ENCODE measurements at regions not wholly inside any gene's neighbourhood (a gene's known extent, or its start where the extent isn't known, plus 50 kb on each side); places are given as distances from the start of the nearest gene placed in this dataset.

DNA sequence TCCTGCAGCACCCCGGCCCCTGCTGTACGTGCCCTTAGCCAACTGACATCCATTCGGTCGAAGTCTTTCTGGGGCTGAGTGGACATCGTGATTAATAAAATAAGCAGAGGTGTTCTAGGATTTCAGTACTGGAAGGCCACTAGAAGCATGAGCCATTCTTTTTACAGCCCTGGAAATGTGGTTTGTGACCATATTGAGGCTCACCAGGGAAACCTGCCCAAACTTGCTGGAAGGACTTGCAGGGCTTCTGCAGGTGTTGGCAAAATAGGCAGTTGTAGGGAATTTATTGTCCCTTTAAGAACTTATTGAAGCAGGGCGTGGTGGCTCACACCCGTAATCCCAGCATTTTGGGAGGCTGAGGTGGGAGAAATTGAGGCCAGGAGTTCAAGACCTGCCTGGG is 80.8 kb downstream of the DOP1B start:
- Mint-ChIP-seq H3K36me3 (ENCODE audit: low read depth) (peaks cover 8% of the 10 kb centered on the region), H3K27me3 (ENCODE audit: insufficient read depth) (no peaks in the 10 kb centered on the region; the same call in 1 of the 2 replicates), H3K4me3 (no peak overlapping the region), H3K27ac (no peak overlapping the region), H3K4me1 (ENCODE audit: low read depth) (peaks cover 18% of the 10 kb centered on the region), H3K9me3 (no peaks in the 10 kb centered on the region)
- no peak for DNase-seq
- TF ChIP-seq, protein P1, sequence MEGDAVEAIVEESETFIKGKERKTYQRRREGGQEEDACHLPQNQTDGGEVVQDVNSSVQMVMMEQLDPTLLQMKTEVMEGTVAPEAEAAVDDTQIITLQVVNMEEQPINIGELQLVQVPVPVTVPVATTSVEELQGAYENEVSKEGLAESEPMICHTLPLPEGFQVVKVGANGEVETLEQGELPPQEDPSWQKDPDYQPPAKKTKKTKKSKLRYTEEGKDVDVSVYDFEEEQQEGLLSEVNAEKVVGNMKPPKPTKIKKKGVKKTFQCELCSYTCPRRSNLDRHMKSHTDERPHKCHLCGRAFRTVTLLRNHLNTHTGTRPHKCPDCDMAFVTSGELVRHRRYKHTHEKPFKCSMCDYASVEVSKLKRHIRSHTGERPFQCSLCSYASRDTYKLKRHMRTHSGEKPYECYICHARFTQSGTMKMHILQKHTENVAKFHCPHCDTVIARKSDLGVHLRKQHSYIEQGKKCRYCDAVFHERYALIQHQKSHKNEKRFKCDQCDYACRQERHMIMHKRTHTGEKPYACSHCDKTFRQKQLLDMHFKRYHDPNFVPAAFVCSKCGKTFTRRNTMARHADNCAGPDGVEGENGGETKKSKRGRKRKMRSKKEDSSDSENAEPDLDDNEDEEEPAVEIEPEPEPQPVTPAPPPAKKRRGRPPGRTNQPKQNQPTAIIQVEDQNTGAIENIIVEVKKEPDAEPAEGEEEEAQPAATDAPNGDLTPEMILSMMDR (IDR thresholded peaks at IDR 0.05) = no peak

DNA sequence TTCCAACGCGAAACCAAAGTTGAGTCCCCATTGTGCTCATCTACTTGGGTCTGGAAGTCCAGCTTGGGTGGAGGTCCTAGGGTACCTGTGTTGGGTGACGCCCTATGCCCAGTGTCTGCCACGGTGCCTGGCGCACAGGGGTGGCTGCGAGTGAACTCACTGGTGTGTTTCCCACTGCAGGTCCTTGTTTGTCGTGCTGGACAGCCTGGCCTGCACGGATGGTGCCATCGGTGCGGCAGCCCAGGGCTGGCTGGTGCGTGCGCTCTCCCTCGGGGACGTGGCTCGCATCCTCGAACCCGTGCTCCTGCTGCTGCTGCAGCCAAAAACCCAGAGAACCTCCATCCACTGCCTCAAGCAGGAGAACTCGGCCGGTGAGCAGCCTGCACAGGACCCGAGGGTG is 80.4 kb upstream of the MORC3 start:
- DNase-seq = no peak
- no peak overlapping the region for H3K27ac Mint-ChIP-seq
- no peaks in the 10 kb centered on the region for H3K9me3 Mint-ChIP-seq
- H3K4me3 Mint-ChIP-seq = no peak overlapping the region
- H3K36me3 Mint-ChIP-seq (ENCODE audit: low read depth) = peaks cover 4% of the 10 kb centered on the region; the same call in 1 of the 2 replicates
- H3K27me3 Mint-ChIP-seq (ENCODE audit: insufficient read depth) = no peaks in the 10 kb centered on the region; the same call in 1 of the 2 replicates
- peaks cover 12% of the 10 kb centered on the region for H3K4me1 Mint-ChIP-seq (ENCODE audit: low read depth)
- TF ChIP-seq, protein P1 (IDR thresholded peaks at IDR 0.05) = no peak

DNA sequence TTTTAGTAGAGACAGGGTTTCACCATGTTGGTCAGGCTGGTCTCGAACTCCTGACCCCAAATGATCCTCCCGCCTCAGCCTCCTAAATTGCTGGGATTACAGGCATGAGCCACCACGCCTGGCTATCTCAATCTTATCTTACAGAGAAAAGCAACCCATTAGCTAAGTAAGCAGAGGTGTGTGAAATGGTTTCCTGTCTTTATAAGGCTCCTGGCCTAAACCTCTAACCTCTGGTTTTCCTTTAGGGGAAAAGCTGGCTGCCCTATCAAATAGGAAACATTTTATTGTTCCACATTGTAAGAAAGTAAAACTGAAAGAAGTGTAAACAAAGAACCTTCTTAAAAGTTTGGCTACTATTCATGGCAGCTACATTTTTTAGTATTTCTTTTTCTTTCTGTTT is 78.3 kb upstream of the MORC3 start:
- Mint-ChIP-seq H3K4me1 (ENCODE audit: low read depth) (peaks cover 8% of the 10 kb centered on the region), H3K36me3 (ENCODE audit: low read depth) (peaks cover 15% of the 10 kb centered on the region), H3K9me3 (no peaks in the 10 kb centered on the region), H3K4me3 (no peak overlapping the region), H3K27me3 (ENCODE audit: insufficient read depth) (no peaks in the 10 kb centered on the region; the same call in 1 of the 2 replicates), H3K27ac (no peak overlapping the region)
- DNase-seq = no peak
- TF ChIP-seq, protein P1 (IDR thresholded peaks at IDR 0.05) = no peak

DNA sequence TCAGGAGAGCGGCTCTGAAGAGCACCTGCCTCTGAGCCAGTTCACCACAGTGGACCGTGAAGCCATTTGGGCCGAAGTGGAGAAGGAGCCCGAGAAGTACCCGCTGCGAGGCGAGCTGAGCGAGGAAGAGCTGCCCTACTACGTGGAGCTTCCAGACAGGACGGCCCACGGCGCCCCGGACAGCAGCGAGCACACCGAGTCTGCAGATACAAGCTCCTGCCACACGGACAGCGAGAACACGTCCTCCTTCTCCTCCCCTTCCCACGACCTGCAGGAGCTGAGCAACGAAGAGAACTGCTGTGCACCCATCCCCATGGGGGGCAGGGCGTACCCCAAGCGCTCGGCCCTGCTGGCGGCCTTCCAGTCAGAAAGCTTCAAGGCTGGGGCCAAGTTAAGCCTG is 74.9 kb upstream of the MORC3 start:
- no peak for DNase-seq
- Mint-ChIP-seq H3K36me3 (ENCODE audit: low read depth) (peaks cover 11% of the 10 kb centered on the region; the same call in 1 of the 2 replicates), H3K9me3 (no peaks in the 10 kb centered on the region), H3K27me3 (ENCODE audit: insufficient read depth) (no peaks in the 10 kb centered on the region), H3K4me1 (ENCODE audit: low read depth) (peaks cover 23% of the 10 kb centered on the region), H3K4me3 (no peak overlapping the region), H3K27ac (no peak overlapping the region)
- TF ChIP-seq, protein P1 (IDR thresholded peaks at IDR 0.05) = no peak

DNA sequence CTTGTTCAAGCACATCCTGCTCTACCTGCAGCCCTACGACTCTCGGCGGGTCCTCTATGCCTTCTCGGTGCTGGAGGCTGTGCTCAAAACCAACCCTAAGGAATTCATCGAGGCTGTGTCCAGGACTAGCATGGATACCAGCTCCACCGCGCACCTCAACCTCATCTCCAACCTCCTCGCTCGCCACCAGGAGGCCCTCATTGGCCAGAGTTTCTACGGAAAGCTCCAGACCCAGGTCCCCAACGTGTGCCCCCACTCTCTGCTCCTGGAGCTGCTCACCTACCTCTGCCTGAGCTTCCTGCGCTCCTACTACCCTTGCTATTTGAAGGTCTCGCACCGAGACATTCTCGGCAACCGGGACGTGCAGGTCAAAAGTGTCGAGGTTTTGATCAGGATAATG is 74.3 kb upstream of the MORC3 start:
- H3K4me1 Mint-ChIP-seq (ENCODE audit: low read depth) = peaks cover 19% of the 10 kb centered on the region
- H3K36me3 Mint-ChIP-seq (ENCODE audit: low read depth) = peaks cover 16% of the 10 kb centered on the region
- TF ChIP-seq, protein P1 (IDR thresholded peaks at IDR 0.05) = no peak
- no peak for DNase-seq
- H3K4me3 Mint-ChIP-seq = no peak overlapping the region
- H3K27me3 Mint-ChIP-seq (ENCODE audit: insufficient read depth) = no peaks in the 10 kb centered on the region
- H3K27ac Mint-ChIP-seq = no peak overlapping the region
- H3K9me3 Mint-ChIP-seq = no peaks in the 10 kb centered on the region
